Activated CD4-positive, CD25-positive, alpha-beta regulatory T cell treated with anti-CD3 and anti-CD28 coated beads, Interleukin-2, amount 50 U/mL, for 16 hours (primary cell): ENCODE measurements at regions not wholly inside any gene's neighbourhood (a gene's known extent, or its start where the extent isn't known, plus 50 kb on each side); places are given as distances from the start of the nearest gene placed in this dataset.
"Not testable (repeated sequence)": the region's sequence is repeated elsewhere in the genome, so short reads cannot be mapped to it uniquely, and the experiment has no call there.

Experiments
- DNase-seq: peaks from one replicate; pipeline ENCODE4 v3.0.0-alpha.2; 2020; ENCODE audit warnings: low read depth, low spot score

DNA sequence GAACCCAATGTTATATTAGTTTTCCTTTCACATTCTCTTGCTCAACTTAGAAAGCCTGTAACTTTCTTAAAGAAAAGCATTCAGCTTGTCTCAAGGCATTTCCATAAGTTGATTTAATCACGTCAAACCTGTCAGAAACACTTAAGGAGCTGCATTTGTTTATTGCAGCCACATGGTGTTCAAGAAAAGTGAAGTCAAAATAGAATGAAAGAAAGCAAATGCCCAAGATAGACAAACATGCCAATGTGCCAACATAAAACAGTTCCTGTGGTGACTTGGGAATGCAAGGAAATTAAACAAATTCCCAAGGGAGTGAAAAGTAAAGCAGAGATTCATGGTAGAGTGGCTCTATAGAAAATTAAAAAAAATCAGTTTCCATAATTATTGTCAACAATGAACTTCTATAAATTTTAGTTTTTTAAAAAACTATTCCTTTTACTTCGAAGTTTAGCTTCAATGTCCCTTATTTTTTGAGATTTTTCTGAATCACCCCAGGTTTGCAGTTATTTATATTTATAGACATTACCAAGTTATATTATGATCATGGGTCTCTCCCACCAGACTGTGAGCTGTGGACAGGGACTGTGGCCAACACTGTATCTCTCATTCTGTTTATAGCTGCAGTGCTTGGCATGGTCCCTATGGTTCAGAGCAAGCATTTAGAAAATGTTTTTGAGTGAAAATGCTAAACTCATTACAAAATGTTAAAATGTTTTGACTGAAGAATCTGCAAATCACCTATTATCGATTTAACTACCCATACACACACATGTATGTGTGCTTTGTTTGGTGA is 887.4 kb downstream of the REEP3 start:
- no peak for DNase-seq

DNA sequence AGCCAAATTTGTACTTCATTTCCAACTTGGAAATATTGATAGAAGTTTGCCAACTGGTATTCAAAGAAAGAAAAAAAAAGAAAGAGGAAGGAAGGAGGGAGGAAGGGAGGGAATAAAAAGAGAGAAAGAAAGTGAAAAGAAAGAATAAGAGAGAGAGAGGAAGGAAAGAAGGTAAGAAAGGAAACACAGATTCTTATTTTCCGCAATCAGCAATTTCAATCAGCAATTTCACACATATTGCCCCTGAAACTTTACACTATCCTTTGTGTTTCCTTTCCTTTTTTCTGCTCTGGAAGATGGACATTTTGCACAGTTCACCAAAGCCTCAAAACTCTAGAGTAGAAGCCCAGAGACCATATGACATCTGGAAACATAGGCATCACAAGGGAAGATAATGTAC is 888.1 kb downstream of the REEP3 start:
- DNase-seq, result no peak

DNA sequence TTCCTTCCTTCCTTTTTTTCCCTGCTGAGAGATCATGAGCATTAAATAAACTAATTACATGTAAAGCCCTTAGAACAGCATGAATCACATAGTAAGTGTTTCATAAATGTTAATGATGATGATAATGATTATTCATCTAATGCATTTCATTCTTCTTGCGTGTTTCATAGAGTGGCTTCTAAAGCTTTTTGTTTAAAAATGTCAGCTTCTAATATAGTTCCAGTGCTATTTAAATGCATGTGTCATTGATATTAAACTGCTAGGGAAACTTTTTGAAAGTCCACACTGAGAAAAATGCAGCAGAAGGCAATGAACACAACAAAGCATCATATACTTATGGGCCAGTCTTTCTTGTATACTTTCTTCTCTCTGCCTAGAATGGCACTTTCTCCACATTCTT is 894.8 kb downstream of the REEP3 start:
- DNase-seq, result no peak

DNA sequence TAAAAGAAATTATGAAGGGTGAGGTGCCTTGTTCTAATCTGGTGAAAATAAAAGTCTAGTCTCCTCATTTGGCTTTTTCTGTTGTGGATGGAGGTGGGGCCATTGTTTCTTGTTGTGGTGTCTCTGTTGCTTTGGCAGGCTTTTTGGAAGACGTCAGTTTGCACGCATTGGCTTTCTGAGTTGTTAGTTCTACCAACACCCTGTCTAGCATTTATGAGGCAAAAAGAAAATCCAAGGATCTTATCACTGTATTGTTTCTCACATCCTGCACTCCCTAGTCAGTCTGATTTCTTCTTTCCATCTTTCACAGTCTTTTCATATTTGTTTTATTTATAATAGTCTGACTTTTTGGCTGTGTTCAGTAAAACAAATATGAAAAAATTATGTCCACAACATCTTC is 898.3 kb downstream of the REEP3 start:
- no peak for DNase-seq

DNA sequence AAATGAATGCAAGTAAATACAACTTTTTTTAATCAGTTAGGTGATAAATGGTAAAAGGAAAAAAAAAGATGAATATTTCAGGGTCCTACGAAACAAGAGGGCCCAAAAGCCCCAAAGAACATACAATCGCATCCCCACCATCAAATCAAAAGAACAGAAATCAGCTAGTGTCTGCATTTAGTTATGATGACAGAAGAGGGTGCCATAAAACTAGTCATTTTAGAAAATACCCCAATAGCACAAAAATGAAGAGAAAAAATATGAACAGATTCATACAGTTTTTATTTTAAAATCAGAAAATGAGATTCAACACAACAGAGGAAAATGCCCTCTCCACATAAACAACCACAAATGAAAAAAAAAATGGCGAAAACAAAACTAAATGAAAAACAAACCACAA is 905.5 kb downstream of the REEP3 start:
- DNase-seq, result no peak

DNA sequence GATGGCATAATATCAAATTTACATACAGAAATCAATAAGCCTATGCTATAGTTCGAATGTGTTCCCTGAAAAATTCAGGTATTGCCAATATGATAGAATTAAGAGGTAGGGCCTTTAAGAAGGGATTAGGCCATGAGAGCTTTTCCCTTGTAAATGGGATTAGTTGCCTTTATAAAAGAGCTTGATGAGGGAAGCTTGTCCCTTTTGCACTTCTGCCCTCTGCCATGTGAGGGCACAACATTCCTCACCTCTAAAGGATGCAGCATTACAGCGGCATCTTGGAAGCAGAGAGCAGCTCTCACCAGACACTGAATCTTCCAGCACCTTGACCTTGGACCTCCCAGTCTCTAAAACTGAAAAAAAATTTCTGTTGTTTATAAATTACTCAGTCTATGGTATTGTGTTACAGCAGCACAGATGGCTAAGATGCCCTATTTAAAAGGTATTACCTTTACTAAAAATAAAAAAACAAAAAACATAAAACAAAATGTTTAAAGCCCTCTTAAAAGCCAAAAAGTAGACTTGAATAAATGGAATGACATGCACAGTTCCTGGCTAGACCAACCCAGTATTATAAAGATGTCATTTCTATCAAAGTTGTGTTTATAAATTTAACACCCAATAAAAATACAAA is 909.6 kb downstream of the REEP3 start:
- DNase-seq, result no peak

DNA sequence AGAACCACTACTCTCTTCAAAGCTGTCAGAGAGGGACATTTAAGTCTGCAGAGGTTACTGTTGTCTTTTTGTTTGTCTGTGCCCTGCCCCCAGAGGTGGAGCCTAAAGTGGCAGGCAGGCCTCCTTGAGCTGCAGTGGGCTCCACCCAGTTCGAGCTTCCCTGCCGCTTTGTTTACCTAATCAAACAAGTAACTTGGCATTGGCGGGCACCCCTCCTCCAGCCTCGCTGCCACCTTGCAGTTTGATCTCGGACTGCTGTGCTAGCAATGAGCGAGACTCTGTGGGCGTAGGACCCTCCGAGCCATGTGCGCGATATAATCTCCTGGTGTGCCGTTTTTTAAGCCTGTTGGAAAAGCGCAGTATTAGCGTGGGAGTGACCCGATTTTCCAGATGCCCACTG is 920.7 kb downstream of the REEP3 start:
- DNase-seq, result not testable (repeated sequence)

DNA sequence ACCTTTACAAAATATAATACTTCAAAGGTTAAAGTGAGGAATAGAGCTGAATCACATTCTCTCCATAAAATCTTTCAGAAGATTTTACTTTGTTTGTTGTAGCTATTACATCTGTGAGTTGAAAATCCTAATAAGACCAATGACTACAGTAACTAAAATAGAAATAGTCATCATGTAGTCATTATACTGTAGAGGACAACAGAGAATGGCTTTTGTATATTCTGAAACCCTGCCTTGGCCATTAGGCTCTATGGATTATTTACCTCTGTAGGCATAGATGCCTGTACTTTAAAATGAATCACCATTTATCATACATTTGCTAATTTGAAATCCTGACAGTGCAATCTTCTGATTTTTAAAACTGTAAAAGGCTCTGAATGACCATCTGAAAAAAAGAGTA is 923.0 kb downstream of the REEP3 start:
- no peak for DNase-seq

DNA sequence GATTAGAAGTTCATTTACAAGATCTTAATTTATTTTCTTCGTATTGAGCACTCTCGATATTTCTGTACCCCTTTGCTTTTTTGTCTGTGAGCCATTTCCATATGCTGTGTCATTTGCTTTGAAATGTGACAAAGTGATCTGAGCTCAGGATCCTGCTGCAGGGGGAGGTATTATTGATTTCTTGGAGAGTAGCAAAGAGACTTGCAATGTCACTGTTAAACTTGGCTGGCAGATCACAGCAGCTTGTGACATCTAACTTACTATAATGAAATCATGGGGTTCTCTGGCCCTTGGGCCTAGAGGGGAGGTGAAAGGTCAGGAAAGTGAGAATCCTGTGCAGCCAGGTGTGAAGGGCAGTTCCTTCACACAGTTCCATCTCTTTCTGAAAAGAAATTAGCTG is 923.4 kb downstream of the REEP3 start:
- no peak for DNase-seq

DNA sequence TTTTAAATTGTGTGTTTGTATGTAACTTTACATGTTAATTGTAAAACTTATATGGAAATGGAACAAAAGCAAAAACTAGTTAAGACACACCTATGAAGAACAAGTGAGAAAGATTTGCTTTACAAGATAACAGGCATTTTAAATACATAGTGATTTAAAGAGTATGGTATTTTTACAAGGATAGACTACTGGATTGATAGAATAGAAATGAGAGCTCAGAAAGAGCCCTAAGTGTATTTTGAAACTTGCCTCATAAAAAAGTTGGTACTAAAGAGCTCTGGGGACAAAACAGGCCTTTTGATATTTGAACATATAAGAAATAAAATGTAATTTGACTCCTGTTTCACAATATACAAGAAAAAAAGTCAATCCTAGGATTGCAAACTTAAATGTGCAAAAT is 928.4 kb downstream of the REEP3 start:
- DNase-seq, result no peak

DNA sequence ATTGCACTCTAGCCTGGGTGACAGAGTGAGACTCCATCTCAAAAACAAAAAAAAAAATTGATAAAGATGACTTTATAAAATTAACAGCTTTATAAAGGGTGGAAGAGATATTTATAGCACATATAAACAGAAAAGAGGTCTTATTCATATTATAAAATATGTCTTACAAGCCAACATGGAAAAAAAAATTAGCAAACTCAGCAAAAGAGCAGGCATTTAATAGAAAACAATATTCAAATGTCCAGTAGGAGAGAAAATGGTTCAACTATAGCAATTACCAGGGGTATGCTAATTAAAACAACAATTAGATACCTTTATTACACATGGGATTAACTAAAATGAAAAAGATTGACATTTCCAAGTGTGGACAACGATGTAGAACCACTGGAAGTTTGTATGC is 929.1 kb downstream of the REEP3 start:
- DNase-seq, result no peak

DNA sequence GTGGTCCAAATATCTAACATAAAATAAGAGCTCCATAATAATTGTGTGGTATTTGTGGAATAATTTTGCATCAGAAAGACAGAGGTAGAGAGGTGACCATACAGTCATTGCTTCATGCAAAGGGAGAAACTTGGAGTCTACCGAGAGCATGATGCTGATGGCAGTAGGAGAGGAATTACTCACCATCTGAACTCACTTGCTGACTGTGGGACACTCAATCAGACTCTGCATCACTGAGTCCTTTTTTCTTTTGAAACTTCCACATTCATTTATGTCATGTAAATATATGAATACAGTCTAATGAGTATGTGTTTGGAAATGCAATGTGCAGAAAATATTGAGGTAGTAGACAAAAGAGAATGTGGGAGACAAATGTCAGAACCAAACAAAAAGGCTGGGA is 933.8 kb downstream of the REEP3 start:
- no peak for DNase-seq

DNA sequence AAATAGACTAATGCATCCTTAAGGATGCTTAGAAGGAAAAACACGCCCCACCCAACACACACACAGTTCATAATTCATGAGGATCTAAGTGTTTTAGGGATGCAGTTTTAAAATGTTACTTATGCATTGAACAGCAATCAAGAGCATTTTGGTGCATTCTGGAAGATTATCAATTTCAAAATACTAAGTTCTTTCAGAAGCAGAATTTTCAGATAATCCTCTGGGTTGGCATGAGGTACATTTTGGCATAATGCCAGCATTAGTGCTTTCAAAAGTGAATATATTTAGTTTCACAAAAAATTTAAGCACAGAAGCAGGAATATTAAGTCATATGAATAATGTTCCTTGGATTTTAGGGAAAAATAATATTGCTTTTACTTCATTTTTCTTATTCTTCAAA is 937.1 kb downstream of the REEP3 start:
- no peak for DNase-seq

DNA sequence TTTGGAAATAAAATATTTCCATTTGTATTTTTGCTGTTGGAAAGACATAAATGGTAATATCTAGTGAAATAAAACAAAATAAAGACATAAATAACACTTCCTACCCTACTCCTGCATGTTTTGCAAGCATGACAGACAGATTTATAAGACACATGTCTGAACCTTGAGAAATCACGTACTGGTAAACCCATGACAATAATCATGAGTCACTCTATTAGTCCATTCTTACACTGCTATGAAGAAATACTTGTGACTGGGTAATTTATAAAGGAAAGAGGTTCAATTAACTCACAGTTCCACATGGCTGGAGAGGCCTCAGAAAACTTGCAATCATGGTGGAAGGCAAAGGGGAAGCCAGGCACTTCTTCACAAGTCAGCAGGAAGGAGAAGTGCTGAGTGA is 942.2 kb downstream of the REEP3 start:
- no peak for DNase-seq

DNA sequence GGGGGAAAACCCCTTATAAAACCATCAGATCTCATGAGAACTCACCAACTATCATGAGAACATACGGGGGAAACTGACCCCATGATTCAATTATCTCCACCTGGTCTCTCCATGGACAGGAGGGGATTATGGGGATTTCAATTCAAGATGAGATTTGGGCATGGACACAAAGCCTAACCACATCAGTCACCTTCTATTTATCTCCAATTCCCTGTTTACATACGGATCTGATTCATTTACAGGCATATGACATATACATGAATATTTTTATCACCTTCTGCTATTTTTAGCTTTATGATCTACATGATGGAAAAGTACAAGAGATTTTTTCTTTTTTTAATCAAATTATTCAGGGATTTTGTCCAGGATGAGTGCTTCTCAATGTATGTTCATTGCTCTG is 944.5 kb downstream of the REEP3 start:
- DNase-seq, result no peak

DNA sequence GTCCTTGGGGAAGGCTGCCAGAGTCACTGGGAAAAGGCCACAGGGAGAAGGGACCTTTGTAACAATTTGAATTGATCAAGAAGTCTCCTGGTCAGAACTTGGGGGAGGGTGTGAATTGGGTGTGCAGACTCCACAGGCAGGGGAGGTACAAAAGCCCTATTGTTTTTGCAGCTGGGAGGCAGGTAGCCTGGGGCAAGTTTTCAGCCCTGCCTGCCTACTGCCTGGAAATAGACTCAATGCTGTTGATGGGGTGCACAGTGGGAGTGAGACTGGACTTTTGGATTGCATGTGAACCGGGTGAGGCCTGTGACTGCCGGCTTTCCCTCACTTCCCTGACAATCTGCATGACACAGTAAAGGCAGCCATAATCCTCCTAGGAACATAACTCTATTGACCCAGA is 947.0 kb downstream of the REEP3 start:
- no peak for DNase-seq

DNA sequence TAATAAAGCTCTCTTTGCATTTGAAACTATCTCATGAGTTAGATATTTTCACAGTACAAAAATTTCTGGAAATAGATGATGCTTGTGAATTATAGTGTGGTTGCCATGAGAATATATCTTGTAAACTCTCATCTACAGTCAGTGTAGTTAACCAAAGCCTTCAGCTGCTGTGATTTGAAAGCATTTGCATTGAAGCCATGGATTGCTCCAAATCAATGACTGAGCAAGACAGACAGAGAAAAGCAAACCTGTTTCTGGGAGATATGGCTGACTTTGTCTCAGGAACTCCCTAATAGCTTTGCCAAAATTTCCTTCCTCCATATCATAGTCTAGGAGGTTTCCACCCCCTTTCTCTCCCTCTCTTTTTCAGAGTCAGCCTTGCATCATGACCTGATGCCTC is 955.3 kb downstream of the REEP3 start:
- no peak for DNase-seq

DNA sequence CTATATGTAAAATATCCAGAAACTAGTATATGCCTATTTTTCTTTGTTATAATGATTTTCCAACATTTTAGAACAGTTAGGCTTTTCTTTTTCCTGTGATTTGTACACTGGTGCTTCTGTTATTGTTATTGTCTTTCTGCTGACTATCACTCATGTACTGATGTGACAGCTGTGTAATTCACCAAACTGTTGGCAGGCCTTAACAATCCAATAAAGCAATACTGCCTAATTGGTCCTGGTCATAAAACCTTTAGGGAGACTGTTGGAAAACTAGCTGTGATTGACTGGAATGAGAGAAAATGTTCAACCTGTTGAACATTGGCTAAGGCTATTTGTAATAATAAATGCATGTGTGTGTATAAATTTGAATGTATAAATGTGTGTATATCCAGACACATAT is 956.6 kb downstream of the REEP3 start:
- no peak for DNase-seq

DNA sequence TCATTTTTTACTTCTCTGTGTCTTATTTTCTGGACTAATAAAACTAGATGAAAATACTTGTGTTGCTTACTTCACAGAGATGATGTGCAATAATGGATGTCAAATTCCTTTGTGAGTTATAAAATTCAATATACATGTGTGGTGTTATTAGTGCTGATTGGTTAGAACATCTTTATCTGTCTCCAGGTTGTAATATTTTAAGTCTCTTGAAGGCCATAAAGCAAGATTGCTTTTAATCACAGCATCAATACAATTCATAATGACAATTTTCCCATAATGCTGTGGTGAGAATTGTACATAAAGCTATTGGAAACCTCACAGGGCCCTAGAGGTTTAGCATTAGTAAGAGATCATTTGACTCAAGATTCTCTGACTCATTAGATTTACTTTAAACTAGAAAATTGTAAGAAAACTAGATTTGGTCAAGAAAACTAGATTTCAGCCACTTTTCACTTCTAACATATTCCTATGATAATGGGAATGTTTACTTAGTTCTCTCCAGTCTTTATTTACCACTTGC is 963.7 kb downstream of the REEP3 start:
- DNase-seq, result no peak

DNA sequence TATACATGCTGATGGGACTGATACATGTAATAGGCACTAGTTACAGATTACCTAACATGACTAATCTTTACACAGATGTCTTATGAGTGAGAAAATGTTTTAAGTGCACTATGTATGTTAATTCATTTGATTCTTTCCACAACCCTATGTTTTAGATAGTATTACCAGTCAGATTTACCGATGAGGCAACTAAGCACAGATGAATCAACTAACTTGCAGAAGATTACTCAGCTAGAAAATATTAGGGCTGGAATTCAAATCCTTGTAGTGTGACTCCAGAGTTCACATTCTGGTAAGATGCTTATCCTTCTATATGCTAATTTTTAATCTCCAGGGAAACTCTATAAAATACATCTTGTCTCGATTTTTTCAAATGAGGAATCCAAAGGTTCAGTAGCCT is 964.9 kb downstream of the REEP3 start:
- no peak for DNase-seq

DNA sequence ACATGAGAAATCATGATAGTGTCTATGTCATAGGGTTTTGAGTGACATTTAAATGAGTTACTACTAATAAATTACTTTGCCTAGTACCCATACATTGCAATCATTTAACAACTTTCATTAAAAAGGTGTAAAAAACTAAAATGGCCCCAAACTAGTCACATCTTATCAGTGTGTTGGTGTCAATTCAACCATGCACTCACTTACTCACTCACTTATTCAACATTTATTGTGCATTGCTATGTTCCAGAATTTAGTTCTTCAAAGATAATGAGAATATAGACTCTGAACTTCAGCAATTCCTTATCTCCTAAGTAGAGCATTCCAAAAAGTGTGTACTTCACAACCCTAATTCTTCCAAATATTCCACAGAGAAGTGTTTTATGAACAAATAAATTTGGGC is 965.7 kb downstream of the REEP3 start:
- no peak for DNase-seq

DNA sequence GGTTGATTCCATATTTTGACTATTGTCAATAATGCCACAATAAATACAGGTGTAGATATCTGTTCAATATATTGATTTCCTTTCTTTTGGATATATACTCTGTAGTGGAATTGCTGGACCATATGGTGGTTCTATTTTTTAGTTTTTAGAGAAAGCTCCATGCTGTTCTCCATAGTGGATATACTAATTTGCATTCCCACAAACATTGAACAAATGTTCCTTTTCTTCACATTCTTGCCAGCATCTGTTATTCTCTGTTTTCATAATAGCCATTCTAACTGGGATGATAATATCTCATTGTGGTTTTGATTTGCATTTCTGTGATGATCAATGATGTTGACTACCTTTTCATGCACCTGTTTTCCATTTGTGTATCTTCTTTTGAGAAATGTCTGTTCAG is 973.7 kb downstream of the REEP3 start:
- no peak for DNase-seq

DNA sequence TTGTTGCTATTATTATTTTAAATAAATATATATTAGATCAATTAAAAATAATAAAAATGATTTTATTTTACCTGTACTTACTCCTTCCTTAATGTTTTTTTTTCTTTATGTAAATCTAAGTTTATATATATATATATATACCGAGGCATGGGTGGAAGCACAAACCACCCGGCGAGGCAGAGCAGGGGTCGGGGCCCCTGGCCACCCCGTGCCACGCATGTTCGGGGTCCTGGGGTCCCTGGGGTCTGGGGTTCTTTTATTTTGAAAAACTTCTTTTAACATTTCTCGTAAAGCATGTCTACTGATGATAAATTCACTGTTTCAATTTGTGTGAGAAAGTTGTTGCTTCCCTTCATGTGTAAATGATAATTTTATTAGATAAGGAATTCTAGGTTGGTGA is 976.1 kb downstream of the REEP3 start:
- DNase-seq, result no peak
